ENCODE measurements at regions not wholly inside any gene's neighbourhood (a gene's known extent, or its start where the extent isn't known, plus 50 kb on each side); places are given as distances from the start of the nearest gene placed in this dataset.
"Not testable (repeated sequence)": the region's sequence is repeated elsewhere in the genome, so short reads cannot be mapped to it uniquely, and the experiment has no call there.

DNA sequence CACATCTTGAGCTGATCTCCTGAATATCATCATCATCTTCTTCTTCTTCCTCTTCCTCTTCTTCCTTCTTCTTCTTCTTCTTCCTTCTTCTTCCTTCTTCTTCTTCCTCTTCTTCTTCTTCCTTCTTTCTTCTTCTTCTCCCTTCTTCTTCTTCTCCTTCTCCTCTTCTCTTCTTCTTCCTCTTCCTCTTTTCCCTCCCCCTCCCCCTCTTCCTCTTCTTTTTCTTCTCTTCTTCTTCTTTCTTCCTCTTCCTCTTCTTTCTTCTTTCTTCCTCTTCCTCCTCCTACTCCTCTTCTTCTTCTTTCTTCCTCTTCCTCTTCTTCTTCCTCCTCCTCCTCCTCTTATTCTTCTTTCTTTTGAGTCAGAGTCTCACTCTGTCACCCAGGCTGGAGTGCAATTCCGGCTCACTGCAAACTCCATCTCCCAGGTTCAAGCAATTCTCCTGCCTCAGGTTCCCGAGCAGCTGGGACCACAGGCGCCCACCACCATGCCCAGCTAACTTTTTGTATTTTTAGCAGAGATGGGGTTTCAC, 197.9 kb upstream of the NANOGP8 start:
- DNase-seq: no peak

DNA sequence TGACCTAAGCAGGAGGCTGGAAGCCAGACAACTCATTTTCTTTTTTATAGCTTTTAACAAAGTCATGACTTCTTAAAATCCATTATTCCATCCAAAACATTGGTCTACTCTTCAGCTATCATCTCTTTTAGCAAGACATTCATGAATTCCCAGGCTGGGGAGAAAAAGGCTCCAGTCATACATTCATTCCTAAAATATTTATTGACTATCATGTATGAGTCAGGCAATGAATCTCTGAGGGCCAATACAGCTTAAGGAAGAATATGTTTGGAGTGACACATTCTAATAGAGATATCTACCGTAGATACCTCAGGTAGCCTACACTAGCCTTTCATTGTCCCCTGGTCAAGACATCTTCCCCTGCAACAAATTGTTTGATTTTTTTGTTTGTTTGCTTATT, 196.4 kb upstream of the NANOGP8 start:
- DNase-seq: no peak

DNA sequence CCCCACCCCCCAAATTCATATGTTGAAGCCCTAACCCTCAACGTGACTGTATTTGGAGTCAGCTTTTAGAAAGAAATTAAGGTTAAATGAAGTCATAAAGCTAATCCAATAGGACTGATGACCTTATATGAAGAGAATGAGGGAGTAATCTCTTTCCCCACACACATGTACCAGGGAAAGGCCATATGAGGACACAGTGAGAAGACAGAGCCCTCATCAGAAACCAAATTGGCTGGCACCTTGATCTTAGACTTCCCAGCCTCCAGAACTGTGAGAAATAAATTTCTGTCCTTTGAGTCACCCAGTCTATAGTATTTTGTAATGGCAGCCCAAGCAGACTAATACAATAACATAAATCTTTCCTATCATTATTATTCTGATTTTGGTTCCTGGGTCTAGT, 194.7 kb upstream of the NANOGP8 start:
- DNase-seq: no peak

DNA sequence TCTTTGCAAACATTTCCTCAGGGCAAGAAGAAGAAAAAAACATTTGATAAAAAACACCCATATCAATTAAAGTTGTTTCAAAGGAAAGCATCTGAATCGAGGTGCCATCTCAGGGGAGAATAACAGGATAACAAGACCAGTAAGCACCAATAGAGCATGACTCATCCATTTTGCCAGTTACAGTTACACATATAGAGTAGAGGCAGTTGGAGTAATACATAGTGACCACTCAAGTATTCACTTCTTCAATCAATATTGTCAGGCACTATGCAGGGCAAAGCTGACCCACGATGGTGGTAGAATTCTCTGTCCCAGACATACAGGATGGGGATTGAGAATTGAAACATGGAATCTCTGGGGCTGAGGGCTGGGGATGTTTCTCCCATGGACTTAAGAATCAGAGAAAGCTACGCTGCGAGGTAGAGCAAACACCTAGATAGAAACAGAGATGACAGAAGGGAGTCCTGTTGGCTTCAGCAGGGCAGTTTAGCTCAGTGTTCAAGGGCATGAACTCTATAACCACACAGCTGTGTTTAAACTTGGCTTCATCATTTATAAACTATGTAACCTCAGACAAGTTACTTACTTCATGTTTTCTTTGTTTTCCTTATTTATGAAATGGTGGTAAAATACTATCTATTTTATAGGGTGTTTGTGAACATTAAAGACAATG, 186.4 kb upstream of the NANOGP8 start:
- no peak for DNase-seq

DNA sequence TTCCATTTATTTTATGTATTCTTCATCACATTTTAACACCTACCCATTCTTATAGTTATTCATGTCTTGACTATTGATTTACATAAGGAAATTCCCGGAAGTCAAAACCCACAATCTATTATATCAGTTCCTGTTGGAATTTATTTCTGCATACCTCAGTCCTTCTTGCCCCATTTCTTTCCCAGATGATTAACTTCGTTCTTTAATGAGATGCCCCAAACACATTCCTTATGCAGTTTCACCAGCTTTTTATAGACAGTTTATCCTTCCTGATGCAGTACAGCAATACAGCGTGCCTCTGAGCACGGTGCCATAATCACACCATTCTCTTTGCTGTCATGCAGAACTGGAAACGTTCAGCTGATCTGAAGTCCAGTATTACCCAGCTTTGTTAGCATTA, 175.8 kb upstream of the NANOGP8 start:
- DNase-seq: no peak

DNA sequence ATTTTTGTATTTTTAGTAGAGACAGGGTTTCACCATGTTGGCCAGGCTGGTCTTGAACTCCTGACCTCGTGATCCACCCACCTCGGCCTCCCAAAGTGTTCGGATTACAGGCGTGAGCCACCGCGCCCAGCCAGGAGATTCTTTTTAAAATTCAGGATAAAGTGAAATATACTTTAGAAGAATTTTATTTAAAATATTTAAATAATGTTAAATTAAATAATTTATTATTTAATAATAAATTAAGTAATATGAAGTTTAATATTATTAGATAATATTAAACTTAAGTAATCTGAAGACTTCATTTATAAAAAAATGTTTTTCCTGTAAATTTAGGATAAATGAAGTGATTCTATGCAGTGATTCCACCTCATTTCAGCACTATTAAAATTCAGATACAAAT, 175.2 kb upstream of the NANOGP8 start:
- DNase-seq: not testable (repeated sequence)

DNA sequence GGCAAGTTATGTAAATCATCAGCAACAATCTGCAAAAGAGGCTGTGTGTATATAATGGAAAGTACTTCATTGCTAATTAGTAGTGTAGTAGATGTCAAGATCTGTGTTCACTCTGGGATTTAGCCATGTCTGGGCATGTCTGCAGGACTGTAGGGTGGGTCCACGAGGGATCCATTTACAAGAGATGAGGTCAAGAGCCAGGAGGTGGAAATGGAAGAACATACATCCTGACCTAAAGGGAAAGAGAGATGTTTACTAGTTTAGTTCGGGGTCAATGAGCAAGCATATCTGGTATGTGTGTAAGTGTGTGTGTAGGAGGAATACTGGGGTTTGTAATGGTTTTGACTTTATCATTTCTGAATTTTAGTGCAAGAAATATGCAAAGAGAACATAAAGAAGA, 171.5 kb upstream of the NANOGP8 start:
- DNase-seq: no peak

DNA sequence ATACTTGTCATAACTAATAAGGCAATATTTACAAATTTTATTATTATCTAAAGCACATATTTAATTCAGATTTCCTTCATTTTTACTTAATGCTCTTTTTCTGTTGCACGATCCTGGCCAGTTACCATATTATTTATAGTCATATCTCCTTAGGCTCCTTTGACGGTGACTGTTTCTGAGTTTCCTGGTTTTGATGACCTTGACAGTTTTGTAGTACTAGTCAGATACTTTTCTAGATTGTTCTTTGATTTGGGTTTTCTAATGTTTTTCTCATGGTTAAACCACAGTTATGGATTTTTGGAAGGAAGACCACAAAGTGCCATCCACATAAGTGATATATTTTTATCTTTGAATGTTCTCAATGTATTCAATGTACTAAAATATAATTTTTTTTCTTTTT, 171.0 kb upstream of the NANOGP8 start:
- no peak for DNase-seq

DNA sequence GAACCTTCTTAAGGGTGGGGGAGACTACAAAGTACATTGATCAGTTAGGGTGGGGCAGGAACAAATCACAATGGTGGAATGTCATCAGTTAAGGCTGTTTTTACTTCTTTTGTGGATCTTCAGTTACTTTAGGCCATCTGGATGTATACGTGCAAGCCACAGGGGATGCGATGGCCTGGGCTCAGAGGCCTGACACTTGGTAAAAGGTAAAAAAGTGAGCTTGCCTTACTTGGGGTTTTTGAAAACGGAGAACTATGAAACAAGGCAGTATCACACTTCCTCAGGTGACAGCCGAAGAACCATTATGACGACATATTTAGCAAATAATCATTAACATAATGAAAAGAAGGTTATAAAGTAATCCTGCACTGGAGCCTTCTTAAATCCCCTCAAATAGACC, 169.8 kb upstream of the NANOGP8 start:
- not testable (repeated sequence) for DNase-seq

DNA sequence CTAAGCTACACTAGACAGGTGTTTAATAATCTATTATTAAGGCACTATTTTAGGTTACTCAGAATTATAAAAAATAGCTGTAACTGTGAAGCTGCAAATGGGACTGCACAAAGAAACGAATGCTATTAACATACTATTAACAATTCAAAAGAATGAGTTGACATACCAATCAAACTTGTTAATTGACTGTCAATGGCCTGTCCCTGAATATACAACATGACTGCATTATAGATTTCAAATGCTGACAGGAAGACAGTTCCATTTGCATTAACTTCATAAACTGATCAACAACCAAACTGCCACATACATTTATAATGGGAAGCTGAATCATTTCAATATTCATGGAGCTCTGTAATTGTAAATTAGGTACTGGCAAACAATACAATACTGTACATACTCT, 169.0 kb upstream of the NANOGP8 start:
- no peak for DNase-seq

DNA sequence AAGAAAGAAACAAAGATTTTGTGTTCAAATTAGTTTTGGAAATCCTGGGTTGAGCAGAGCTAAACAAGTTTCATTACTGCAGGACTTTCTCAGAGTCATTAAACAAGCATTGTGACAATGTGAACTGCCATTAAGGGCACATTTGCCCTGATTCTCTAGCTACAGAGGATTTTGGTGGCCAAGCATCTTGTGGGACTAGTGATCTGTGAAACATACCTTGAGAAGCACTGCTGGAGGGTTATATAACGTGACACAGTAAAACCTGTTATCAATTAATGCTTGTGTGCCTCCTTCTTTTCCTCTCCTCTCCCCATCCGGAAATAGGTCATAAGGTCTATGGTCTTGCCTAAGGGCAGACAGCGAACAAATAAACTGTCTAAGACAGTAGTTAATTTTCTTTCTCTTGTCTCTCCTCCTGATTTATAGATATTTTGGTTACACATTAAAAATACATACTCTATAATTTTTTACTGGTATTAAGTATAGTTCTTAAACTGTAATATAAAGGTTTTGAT, 167.3 kb upstream of the NANOGP8 start:
- DNase-seq: no peak

DNA sequence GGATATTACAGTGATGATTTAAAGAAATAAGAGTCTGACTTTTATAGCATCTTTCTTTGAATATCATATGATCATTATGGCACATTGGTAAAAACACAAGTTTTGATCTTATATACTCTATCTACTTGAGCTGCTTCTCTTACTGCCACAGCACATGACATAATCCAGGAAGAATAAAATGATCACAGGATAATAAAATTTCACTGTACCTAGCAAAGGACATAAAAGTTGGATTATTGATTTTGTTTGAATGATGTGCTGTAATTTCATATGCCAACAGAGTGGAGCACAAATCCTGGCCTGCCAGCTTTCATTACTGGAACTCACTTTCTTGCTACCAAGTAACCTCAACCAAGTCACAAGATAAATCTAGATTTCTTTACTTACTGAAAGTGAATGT, 162.1 kb upstream of the NANOGP8 start:
- DNase-seq: no peak

DNA sequence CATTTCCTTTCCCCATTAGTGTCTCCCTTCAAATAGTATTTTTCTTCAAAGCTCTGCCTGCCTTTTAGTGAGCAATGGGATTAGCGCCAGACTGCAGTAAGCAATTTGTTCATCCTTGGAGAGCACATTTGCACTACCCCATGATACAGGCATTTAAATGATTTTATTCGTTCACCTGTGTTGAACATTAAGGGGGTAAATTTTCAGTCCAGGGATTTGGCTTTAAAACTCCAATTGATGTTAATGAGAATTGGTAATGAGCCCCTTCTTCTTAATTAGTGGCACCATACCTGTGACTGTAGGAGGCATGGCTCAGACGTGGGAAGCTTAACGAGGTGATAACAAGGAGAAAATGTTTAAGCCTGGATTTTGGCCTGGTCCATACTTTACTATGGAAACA, 161.4 kb upstream of the NANOGP8 start:
- DNase-seq: no peak

DNA sequence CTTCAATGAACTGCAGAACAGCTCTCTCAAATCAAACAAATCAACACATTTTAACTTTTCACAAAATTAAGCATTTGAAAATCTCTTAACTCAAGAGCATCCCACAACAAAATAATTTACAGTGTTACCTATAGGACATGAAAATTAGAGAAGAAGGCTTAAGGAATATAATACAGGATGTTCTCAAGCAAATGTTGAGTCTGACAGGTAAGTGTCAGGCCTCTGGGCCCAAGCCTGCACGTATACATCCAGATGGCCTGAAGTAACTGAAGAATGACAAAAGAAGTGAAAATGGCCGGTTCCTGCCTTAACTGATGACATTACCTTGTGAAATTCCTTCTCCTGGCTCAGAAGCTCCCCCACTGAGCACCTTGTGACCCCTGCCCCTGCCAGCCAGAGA, 160.6 kb upstream of the NANOGP8 start:
- DNase-seq: not testable (repeated sequence)

DNA sequence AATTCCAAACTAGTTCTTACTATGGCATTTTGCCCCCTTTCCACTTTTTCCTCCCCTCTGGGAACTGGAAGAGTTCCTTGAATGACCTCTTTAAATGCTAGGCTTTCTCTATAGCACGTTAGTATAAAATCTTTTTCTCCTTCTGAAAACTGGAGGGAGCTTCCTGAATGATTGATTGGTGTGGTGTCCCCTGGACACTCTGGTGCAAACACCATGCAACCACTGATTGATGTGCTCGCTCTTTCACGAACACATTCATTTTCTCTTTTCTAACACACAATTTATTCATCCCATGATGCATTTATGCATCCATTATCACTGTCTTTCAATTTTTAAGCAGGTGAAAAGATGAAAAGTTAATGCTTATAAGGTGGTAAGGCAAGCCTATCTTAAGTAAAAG, 159.1 kb upstream of the NANOGP8 start:
- no peak for DNase-seq

DNA sequence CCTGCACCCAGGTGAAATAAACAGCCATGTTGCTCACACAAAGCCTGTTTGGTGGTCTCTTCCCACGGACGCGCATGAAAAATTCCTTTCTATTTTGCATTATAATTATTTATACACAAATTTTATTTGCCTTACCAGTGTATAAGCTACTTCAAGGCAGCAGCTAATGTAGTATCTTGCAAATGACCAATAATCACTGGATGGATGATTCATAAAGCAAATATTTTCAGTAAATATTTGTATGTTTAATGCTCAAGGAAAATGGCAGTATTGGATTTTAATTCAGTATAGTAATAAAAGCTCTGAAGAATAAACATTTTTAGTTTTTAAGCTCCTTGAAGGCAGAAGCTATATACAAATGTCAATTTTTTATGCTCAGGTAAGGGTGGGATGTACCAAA, 158.7 kb upstream of the NANOGP8 start:
- no peak for DNase-seq

DNA sequence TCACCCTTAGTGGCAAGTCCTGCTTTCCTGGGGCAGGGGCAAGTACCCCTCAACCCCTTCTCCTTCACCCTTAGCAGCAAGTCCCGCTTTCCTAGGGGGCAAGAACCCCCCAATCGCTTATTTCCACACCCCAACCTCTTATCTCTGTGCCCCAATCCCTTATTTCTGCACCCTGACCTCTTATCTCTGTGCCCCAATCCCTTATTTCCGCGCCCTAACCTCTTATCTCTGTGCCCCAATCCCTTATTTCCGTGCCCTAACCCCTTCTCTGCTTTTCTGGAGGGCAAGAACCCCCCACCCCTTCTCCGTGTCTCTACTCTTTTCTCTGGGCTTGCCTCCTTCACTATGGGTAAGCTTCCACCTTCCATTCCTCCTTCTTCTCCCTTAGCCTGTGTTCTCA, 154.6 kb upstream of the NANOGP8 start:
- DNase-seq: not testable (repeated sequence)

DNA sequence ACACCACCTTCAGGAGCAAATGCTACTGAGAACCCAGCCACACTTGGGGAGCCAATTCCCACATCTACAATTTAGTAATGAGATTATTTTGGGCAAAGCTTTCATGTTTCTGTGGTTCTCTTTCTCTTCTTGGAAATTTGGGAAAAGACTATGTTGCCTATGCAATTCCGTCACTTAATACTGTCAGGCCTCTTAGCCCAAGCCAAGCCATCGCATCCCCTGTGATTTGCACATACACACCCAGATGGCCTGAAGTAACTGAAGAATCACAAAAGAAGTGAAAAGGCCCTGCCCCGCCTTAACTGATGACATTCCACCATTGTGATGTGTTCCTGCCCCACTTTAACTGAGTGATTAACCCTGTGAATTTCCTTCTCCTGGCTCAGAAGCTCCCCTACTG, 153.4 kb upstream of the NANOGP8 start:
- not testable (repeated sequence) for DNase-seq

DNA sequence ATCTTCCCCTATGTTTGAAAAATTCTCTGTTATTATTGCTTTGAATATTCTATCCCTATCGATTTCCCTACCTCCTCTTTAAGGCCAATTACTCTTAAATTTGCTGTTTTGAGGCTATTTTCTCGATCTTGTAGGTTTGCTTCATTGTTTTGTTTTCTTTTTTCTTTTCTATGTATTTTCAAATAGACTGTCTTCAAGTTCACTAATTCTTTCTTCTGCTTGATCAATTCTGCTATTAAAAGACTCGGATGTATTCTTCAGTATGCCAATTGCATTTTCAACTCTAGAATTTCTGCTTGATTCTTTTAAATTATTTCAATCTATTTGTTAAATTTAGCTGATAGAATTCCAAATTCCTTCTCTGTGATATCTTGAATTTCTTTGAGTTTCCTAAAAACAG, 144.0 kb upstream of the NANOGP8 start:
- no peak for DNase-seq

DNA sequence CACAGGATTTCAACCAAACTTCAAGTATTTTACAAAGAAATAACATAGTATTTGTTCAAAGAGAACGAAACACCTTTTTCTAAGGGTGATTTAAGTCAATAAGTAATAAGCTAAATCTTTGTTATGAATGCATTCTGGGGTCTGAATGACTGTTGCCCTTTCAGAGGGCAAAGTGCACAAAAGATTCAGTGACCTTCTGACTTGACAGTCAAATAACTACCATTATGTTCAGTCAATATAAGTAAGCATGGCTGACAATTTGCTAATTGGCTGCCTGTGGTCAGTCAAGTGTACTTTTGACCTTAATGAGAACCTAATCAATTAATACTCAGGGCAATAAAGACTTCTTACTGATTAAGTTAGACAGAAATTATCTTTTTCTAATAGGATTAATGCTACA, 133.1 kb upstream of the NANOGP8 start:
- DNase-seq: no peak

DNA sequence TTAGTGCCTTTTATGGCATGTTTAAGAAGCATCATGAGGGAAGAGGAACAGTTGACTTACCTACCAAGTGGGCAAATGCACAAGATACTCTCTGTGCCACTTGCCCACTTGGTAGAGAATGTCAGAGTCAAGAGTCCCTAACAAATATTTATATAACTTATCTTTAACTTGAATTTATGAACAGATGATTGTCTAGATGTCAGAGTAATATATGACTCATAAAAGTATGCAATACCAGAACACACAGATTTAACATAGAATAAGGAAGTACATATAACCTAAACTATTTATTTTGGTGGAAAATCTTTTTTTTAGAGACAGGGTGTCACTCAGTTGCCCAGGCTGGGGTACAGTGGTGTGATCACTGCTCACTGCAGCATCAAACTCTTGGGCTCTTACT, 130.0 kb upstream of the NANOGP8 start:
- DNase-seq: no peak

DNA sequence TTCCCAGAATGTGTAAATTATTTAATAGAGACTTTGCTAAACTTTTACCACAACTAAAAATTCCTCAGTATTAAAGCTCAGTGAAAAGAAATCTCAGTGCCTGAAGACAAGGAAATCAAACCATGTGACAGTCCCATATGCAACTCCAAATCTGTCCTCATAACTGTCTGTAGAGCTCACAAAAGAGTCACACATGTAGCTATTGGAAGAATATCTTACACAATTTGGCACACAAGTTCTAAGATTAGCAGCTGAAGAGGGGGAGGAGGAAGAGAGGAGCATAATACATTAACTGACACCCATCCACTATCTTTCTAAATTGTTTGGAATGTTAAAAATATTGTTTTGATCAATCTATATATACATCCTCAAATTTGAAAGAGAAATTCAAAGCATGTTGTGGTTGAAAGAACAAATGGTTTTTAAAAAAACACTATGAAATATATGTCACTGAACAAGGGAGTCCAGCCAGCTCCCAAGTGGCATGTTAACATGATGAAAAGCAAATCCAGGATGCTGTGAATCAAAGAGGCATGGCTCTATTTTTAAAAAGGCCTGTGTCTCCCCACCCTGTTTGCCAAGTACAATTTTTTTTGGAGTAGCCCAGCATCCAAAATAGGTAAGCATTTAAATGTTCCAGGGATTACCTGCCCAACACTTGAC, 126.3 kb upstream of the NANOGP8 start:
- DNase-seq: no peak

DNA sequence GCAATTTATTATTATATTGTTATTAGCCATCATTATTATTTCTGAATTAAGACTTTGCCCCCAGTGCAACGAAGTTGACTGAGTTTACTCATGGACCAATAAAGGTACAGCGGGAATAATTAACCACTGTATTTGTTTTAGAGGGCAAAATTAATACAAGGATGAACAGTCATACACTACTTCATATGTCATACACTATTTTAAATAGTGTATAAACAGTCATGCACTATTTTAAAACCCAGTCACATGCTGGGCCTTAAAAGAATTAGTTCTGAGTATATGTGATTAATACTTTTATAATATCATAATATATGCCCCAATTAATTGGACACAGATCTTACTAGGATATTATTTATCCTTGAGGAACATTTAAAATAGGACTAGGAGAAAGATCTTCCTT, 125.3 kb upstream of the NANOGP8 start:
- DNase-seq: no peak

DNA sequence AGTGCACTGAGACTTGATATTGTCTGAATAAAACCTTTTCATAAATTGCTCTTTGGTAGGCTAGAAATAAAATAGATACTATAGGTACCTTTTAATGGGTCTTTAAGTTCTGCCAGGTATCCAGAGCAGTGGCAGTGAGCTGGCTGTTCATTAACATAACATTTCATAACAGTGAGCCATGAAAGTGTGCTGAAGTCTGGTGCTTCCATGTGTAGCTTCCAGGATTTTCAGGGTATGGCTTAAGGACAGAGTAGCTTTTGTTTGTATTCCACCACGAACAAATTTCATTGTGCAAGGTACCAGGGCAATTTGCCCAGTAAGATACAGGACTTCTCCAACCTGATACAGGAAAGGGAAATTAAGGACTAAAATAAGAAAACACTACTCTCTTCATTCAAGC, 124.7 kb upstream of the NANOGP8 start:
- DNase-seq: no peak

Measured in hindlimb muscle (tissue), 1 donor.